A549 (cell line): ENCODE measurements at regions not wholly inside any gene's neighbourhood (a gene's known extent, or its start where the extent isn't known, plus 50 kb on each side); places are given as distances from the start of the nearest gene placed in this dataset.
"Not testable (repeated sequence)": the region's sequence is repeated elsewhere in the genome, so short reads cannot be mapped to it uniquely, and the experiment has no call there.

ENCODE experiments used
- ATAC-seq, 2 experiments: fragments of 200-7000 bp in 1 of 2; fragments of >200 bp in 1 of 2; cut with Nextera tagmentation in 1 of 2; cut with Tn5 transposase in 1 of 2; 3 replicates each; pipeline versions ENCODE4 v1.8.0 to v1.9.1; 2018 to 2020; ENCODE audit warnings: mild to moderate bottlenecking in 1 of 2, moderate library complexity in 1 of 2
- CTCF ChIA-PET: fragments of 300-600 bp; sonication (Branson Sonifier 250); formaldehyde crosslinking; extraction: SDS; loops from one replicate; lab custom pipeline; 2021; ENCODE audit warnings: antibody characterized with exemption, inconsistent platforms; lab: Yijun Ruan, JAX
- POLR2A ChIA-PET: fragments of 350-600 bp; formaldehyde crosslinking; extraction: SDS; loops from one replicate; lab custom pipeline; 2021; ENCODE audit warnings: antibody characterized with exemption, inconsistent platforms; lab: Yijun Ruan, JAX
- DNase-seq, 2 experiments: peaks; one replicate each; pipeline versions ENCODE4 v3.0.0 to v3.0.0-alpha.2; 2011 to 2016; ENCODE audit warnings: low read depth in 1 of 2, low spot score in 1 of 2
- FAIRE-seq: peaks from 2 replicates; lab custom pipeline; 2011; peaks lifted over from hg19 to GRCh38; lab: Jason Lieb, UNC
- H3K27ac ChIP-seq, 2 experiments: fragments of >200 bp; sonication (Bioruptor Twin); formaldehyde crosslinking; 3 replicates each; pipeline ENCODE4 v1.5.1; 2016 to 2017
- H3K4me1 ChIP-seq: fragments of >200 bp; sonication (Bioruptor Twin); formaldehyde crosslinking; 3 replicates; pipeline ENCODE4 v1.6.1; 2016
- H3K4me2 ChIP-seq: fragments of >200 bp; sonication (Bioruptor Twin); formaldehyde crosslinking; 3 replicates; pipeline ENCODE4 v1.6.1; 2016
- H3K4me3 ChIP-seq: fragments of >200 bp; sonication (Bioruptor Twin); formaldehyde crosslinking; 3 replicates; pipeline ENCODE4 v1.5.1; 2016
- H3K9me3 ChIP-seq: fragments of >200 bp; sonication (Bioruptor Twin); formaldehyde crosslinking; 3 replicates; pipeline ENCODE4 v1.6.1; 2016
- CEBPB ChIP-seq, 2 experiments: fragments of >200 bp in 1 of 2; sonication (Bioruptor Twin) in 1 of 2; formaldehyde crosslinking in 1 of 2; IDR thresholded peaks; 2 replicates each; pipeline ENCODE4 v1.6.1; 2012 to 2016
- CHD4 ChIP-seq: fragments of 200-600 bp; sonication (generic); IDR thresholded peaks from 2 replicates; pipeline ENCODE4 v1.6.1; 2016; ENCODE audit warnings: antibody characterized with exemption, mild to moderate bottlenecking, borderline replicate concordance
- EHF ChIP-seq: fragments of 250-450 bp; sonication (Bioruptor Pico); IDR thresholded peaks from 2 replicates; pipeline ENCODE4 v1.5.0; 2020; ENCODE audit warnings: mild to moderate bottlenecking
- EHMT2 ChIP-seq: fragments of 200-600 bp; sonication (generic); IDR thresholded peaks from 2 replicates; pipeline ENCODE4 v1.6.1; 2016; ENCODE audit warnings: antibody characterized with exemption, low read depth, mild to moderate bottlenecking, moderate library complexity
- ESRRA ChIP-seq: fragments of 150-350 bp; IDR thresholded peaks from 2 replicates; pipeline ENCODE4 v1.6.1; 2014; ENCODE audit warnings: mild to moderate bottlenecking, low read length, borderline replicate concordance
- FOSL2 ChIP-seq, 2 experiments: fragments of 450-650 bp in 1 of 2; fragments of >200 bp in 1 of 2; sonication (Bioruptor Twin) in 1 of 2; formaldehyde crosslinking; IDR thresholded peaks; 2 replicates each; pipeline versions ENCODE4 v1.5.0 to v1.6.1; 2016 to 2020; ENCODE audit warnings: mild to moderate bottlenecking in 1 of 2, moderate library complexity in 1 of 2
- GATA3 ChIP-seq: IDR thresholded peaks from 2 replicates; pipeline ENCODE4 v1.6.1; 2012; ENCODE audit warnings: borderline replicate concordance
- HDAC2 ChIP-seq: fragments of 200-600 bp; sonication (generic); IDR thresholded peaks from 2 replicates; pipeline ENCODE4 v1.6.1; 2016
- HEYL ChIP-seq: fragments of 250-450 bp; sonication (Bioruptor Pico); IDR thresholded peaks from 2 replicates; pipeline ENCODE4 v1.8.0; 2021; ENCODE audit warnings: mild to moderate bottlenecking, moderate library complexity
- HOXA7 ChIP-seq: fragments of 250-450 bp; sonication (Bioruptor Pico); IDR thresholded peaks from 2 replicates; pipeline ENCODE4 v1.5.0; 2020; ENCODE audit warnings: mild to moderate bottlenecking, moderate library complexity
- JUN ChIP-seq, 2 experiments: fragments of >200 bp; sonication (Bioruptor Twin); formaldehyde crosslinking; IDR thresholded peaks; 2 replicates in 1 of 2; 3 replicates in 1 of 2; pipeline ENCODE4 v1.6.1; 2016 to 2017
- KDM5A ChIP-seq: fragments of 200-600 bp; sonication (generic); IDR thresholded peaks from 2 replicates; pipeline ENCODE4 v1.6.1; 2016; ENCODE audit warnings: antibody characterized with exemption, mild to moderate bottlenecking
- MAZ ChIP-seq: fragments of 150-350 bp; IDR thresholded peaks from 2 replicates; pipeline ENCODE4 v1.6.1; 2014; ENCODE audit warnings: antibody characterized with exemption, low read depth, low read length, borderline replicate concordance
- NFE2L2 ChIP-seq: fragments of 150-350 bp; conservative IDR thresholded peaks from 2 replicates; pipeline ENCODE4 v1.6.1; 2014; ENCODE audit warnings: low read length
- NPAS2 ChIP-seq: fragments of 250-450 bp; sonication (Bioruptor Pico); IDR thresholded peaks from 2 replicates; pipeline ENCODE4 v1.8.0; 2022; ENCODE audit warnings: mild to moderate bottlenecking, moderate library complexity, borderline replicate concordance
- POLR2AphosphoS2 ChIP-seq: conservative IDR thresholded peaks from 2 replicates; pipeline ENCODE4 v1.6.1; 2012; ENCODE audit warnings: low read length, improper control_type of control experiment, inconsistent platforms
- RAD21 ChIP-seq, 2 experiments: fragments of >200 bp in 1 of 2; sonication (Bioruptor Twin) in 1 of 2; formaldehyde crosslinking in 1 of 2; IDR thresholded peaks in 1 of 2; conservative IDR thresholded peaks in 1 of 2; 2 replicates in 1 of 2; 3 replicates in 1 of 2; pipeline ENCODE4 v1.6.1; 2012 to 2018; ENCODE audit warnings: inconsistent platforms in 1 of 2
- RARB ChIP-seq: fragments of 250-450 bp; sonication (Bioruptor Pico); IDR thresholded peaks from 2 replicates; pipeline ENCODE4 v1.8.0; 2021; ENCODE audit warnings: mild to moderate bottlenecking, moderate library complexity
- RFX5 ChIP-seq: fragments of 450-650 bp; IDR thresholded peaks from 2 replicates; pipeline ENCODE4 v1.7.1; 2014; ENCODE audit warnings: antibody characterized with exemption, mild to moderate bottlenecking, moderate library complexity
- SREBF2 ChIP-seq: fragments of 450-650 bp; IDR thresholded peaks from 2 replicates; pipeline ENCODE4 v1.6.1; 2014; ENCODE audit warnings: mild to moderate bottlenecking, moderate library complexity
- TFCP2L1 ChIP-seq: fragments of 250-450 bp; sonication (Bioruptor Pico); IDR thresholded peaks from 2 replicates; pipeline ENCODE4 v1.5.0; 2021; ENCODE audit warnings: mild to moderate bottlenecking
- TP53 ChIP-seq: fragments of 250-450 bp; sonication (Bioruptor Pico); IDR thresholded peaks from 2 replicates; pipeline ENCODE4 v1.5.0; 2021; ENCODE audit warnings: mild to moderate bottlenecking, moderate library complexity
- ZC3H11A ChIP-seq: fragments of 450-650 bp; IDR thresholded peaks from 2 replicates; pipeline ENCODE4 v1.6.1; 2014; ENCODE audit warnings: antibody characterized with exemption, mild to moderate bottlenecking
- ZSCAN20 ChIP-seq: fragments of 250-450 bp; sonication (Bioruptor Pico); IDR thresholded peaks from 2 replicates; pipeline ENCODE4 v1.8.0; 2022; ENCODE audit warnings: mild to moderate bottlenecking, moderate library complexity
- WGBS: methylation state at CpG from one replicate; pipeline ENCODE4 v1.1.6; 2017; ENCODE audit errors: missing lambda C conversion rate; 5-methylcytosine and 5-hydroxymethylcytosine counted together
- TF ChIP-seq, protein P1 (sequence below): IDR thresholded peaks from 2 replicates; pipeline ENCODE4 v1.6.1; 2012
- TF ChIP-seq, protein P2 (sequence below): fragments of 250-450 bp; sonication (Bioruptor Pico); IDR thresholded peaks from 2 replicates; pipeline ENCODE4 v1.5.0; 2021; ENCODE audit warnings: mild to moderate bottlenecking, moderate library complexity, borderline replicate concordance
- TF ChIP-seq, protein P3 (sequence below): IDR thresholded peaks from 2 replicates; pipeline ENCODE4 v1.6.1; 2012; ENCODE audit warnings: low read depth, borderline replicate concordance
- TF ChIP-seq, protein P4 (sequence below): fragments of >200 bp; sonication (Bioruptor Twin); formaldehyde crosslinking; IDR thresholded peaks from 2 replicates; pipeline ENCODE4 v1.6.1; 2016
- TF ChIP-seq, protein P5 (sequence below): fragments of 250-450 bp; sonication (Bioruptor Pico); IDR thresholded peaks from 2 replicates; pipeline ENCODE4 v1.5.0; 2020; ENCODE audit warnings: low read depth, mild to moderate bottlenecking, moderate library complexity

DNA sequence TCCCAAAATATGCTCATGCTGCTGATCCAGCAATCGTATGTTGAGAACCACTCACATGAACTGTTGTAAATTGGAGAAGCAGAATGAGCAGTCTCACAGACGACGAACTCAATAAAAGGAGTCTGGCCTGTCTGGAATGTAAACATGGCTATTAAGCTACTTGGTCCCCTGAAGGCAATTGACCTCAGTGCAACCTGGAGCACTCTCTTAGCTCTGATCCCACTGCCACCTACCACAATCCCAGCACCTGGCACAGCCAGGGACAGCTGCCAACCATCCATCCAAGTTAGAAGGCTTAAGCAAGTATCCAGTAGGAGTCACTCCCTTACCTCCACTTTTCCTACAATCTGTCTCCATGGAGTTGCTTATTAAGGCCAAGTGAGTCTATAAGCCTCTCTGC, 406.9 kb upstream of the CLEC14A start:
- ChIA-PET POLR2A (no interaction called here), CTCF (no interaction called here)
- TF ChIP-seq ESRRA (no peak), TFCP2L1 (CRISPR knock-in tag) (no peak), ZSCAN20 (CRISPR knock-in tag) (no peak), CEBPB (IDR thresholded peaks at IDR 0.05) (no peak), HOXA7 (CRISPR knock-in tag) (no peak), ZC3H11A (no peak)
- TF ChIP-seq, protein P1, sequence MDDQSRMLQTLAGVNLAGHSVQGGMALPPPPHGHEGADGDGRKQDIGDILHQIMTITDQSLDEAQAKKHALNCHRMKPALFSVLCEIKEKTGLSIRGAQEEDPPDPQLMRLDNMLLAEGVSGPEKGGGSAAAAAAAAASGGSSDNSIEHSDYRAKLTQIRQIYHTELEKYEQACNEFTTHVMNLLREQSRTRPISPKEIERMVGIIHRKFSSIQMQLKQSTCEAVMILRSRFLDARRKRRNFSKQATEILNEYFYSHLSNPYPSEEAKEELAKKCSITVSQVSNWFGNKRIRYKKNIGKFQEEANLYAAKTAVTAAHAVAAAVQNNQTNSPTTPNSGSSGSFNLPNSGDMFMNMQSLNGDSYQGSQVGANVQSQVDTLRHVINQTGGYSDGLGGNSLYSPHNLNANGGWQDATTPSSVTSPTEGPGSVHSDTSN, result no peak
- TF ChIP-seq, protein P2, sequence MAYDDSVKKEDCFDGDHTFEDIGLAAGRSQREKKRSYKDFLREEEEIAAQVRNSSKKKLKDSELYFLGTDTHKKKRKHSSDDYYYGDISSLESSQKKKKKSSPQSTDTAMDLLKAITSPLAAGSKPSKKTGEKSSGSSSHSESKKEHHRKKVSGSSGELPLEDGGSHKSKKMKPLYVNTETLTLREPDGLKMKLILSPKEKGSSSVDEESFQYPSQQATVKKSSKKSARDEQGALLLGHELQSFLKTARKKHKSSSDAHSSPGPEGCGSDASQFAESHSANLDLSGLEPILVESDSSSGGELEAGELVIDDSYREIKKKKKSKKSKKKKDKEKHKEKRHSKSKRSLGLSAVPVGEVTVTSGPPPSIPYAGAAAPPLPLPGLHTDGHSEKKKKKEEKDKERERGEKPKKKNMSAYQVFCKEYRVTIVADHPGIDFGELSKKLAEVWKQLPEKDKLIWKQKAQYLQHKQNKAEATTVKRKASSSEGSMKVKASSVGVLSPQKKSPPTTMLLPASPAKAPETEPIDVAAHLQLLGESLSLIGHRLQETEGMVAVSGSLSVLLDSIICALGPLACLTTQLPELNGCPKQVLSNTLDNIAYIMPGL, result no peak
- Histone ChIP-seq H3K4me3 (no peak overlapping the region), H3K27ac (no peak overlapping the region), H3K9me3 (no peaks in the 10 kb centered on the region), H3K4me2 (no peak overlapping the region), H3K4me1 (no peaks in the 10 kb centered on the region)
- ATAC-seq (no peak), FAIRE-seq (no peak), DNase-seq (no peak)
- 32% methylated on average over 3 of the region's 3 CpGs for WGBS

DNA sequence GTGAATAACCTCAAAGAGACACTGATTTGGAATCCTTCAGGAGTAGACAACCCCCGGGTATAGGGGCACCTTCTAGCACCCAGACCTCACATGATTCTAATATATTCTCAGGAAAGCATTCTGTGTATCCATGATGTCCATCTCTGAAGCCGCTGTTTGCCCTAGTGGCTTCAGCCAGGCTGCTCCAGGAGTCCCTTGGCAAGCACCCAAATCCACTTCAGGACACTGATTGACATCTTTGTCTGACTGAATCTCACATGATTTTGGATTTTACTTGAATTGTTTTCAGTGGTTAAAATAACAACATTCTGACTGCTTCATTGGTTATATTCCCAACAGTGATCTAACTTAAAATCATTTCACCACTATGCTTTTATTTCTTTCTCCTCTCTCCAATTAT, 390.5 kb upstream of the CLEC14A start:
- WGBS, result 0% methylated on average over 2 of the region's 2 CpGs
- POLR2A ChIA-PET, result no interaction called here
- CTCF ChIA-PET, result interaction anchor here (0.6 kb wide), 1 partner anchor 94 kb away, joined by 5 read pairs; no protein-coding TSS in a partner anchor
- Histone ChIP-seq H3K9me3 (no peaks in the 10 kb centered on the region), H3K4me1 (no peaks in the 10 kb centered on the region), H3K4me2 (no peak overlapping the region), H3K27ac (no peak overlapping the region), H3K4me3 (no peak overlapping the region)
- TF ChIP-seq NFE2L2, result no peak
- no peak for TF ChIP-seq JUN (IDR thresholded peaks at IDR 0.05)
- TF ChIP-seq, protein P3, sequence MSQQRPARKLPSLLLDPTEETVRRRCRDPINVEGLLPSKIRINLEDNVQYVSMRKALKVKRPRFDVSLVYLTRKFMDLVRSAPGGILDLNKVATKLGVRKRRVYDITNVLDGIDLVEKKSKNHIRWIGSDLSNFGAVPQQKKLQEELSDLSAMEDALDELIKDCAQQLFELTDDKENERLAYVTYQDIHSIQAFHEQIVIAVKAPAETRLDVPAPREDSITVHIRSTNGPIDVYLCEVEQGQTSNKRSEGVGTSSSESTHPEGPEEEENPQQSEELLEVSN, result no peak
- no peak for TF ChIP-seq RAD21 (conservative IDR thresholded peaks at IDR 0.05 in 1 of 2, IDR thresholded peaks at IDR 0.05 in 1 of 2)
- no peak for TF ChIP-seq HEYL
- no peak for TF ChIP-seq CEBPB (IDR thresholded peaks at IDR 0.05)
- FAIRE-seq (no peak), DNase-seq (no peak), ATAC-seq (no peak)

DNA sequence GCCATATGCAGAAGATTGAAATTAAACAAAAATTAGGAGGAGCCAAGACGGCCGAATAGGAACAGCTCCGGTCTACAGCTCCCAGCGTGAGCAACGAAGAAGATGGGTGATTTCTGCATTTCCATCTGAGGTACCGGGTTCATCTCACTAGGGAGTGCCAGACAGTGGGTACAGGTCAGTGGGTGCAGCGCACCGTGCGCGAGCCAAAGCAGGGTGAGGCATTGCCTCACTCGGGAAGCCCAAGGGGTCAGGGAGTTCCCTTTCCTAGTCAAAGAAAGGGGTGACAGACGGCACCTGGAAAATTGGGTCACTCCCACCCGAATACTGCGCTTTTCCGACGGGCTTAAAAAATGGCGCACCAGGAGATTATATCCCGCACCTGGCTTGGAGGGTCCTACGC, 379.0 kb upstream of the CLEC14A start:
- H3K4me3 ChIP-seq, H3K27ac ChIP-seq, POLR2A ChIA-PET, H3K4me2 ChIP-seq, ATAC-seq, FAIRE-seq, DNase-seq, H3K4me1 ChIP-seq, H3K9me3 ChIP-seq, CTCF ChIA-PET: not testable (repeated sequence)
- WGBS, result 56% methylated on average over 18 of the region's 19 CpGs

DNA sequence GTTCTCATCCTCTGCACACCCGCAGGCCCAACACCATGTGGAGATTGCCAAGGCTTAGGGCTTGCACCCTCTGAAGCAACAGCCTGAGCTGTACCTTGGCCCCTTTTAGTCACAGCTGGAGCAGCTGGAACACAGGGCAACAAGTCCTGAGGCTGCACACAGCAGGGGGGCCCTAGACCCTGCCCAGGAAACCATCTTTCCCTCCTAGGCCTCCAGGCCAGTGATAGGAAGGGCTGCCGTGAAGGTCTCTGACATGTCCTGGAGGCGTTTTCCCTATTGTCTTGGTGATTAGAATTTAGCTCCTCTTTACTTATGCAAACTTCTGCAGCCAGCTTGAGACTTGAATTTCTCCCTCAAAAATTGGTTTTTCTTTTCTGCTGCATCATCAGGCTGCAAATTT, 373.5 kb upstream of the CLEC14A start:
- H3K4me2 ChIP-seq, result no peak overlapping the region
- H3K4me3 ChIP-seq, result no peak overlapping the region
- FAIRE-seq, result no peak
- ChIA-PET CTCF (no interaction called here), POLR2A (no interaction called here)
- DNase-seq, result no peak
- H3K27ac ChIP-seq, result no peak overlapping the region
- H3K4me1 ChIP-seq, result no peaks in the 10 kb centered on the region
- H3K9me3 ChIP-seq, result no peaks in the 10 kb centered on the region
- no peak for ATAC-seq
- WGBS, result 0% methylated on average over 3 of the region's 3 CpGs
- TF ChIP-seq, protein P4, sequence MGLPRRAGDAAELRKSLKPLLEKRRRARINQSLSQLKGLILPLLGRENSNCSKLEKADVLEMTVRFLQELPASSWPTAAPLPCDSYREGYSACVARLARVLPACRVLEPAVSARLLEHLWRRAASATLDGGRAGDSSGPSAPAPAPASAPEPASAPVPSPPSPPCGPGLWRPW, result no peak
- TF ChIP-seq EHMT2 (no peak), POLR2AphosphoS2 (no peak), TP53 (CRISPR knock-in tag) (no peak), KDM5A (no peak), HDAC2 (no peak), CHD4 (no peak), EHF (CRISPR knock-in tag) (no peak), RFX5 (no peak), GATA3 (no peak), RARB (no peak), SREBF2 (no peak), RAD21 (conservative IDR thresholded peaks at IDR 0.05 in 1 of 2, IDR thresholded peaks at IDR 0.05 in 1 of 2) (no peak), MAZ (no peak), FOSL2 (IDR thresholded peaks at IDR 0.05) (no peak), FOSL2 (CRISPR knock-in tag; IDR thresholded peaks at IDR 0.05) (no peak), NPAS2 (CRISPR knock-in tag) (no peak)
- TF ChIP-seq, protein P5, sequence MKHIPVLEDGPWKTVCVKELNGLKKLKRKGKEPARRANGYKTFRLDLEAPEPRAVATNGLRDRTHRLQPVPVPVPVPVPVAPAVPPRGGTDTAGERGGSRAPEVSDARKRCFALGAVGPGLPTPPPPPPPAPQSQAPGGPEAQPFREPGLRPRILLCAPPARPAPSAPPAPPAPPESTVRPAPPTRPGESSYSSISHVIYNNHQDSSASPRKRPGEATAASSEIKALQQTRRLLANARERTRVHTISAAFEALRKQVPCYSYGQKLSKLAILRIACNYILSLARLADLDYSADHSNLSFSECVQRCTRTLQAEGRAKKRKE, result no peak
